Spleen (tissue), 7 donors: ENCODE measurements at regions not wholly inside any gene's neighbourhood (a gene's known extent, or its start where the extent isn't known, plus 50 kb on each side); places are given as distances from the start of the nearest gene placed in this dataset.

Experiments
- POLR2A ChIP-seq, 3 donors: fragments of 450-650 bp; IDR thresholded peaks; one replicate each; pipeline ENCODE4 v1.5.1; 2017; ENCODE audit warnings: antibody characterized with exemption in 3 of 3, mild to moderate bottlenecking in 1 of 3
- POLR2AphosphoS5 ChIP-seq, 3 donors: sonication (generic); formaldehyde crosslinking; IDR thresholded peaks; one replicate each; pipeline ENCODE4 v1.5.1; 2017; ENCODE audit warnings: antibody characterized with exemption in 3 of 3
- TF ChIP-seq, protein P1 (sequence below), 11 experiments: fragments of 200-600 bp in 7 of 11; fragments of 450-650 bp in 4 of 11; sonication (generic) in 4 of 11; IDR thresholded peaks in 8 of 11; conservative IDR thresholded peaks in 3 of 11; 1 replicate in 7 of 11; 2 replicates in 4 of 11; pipeline versions ENCODE4 v1.4.0 to v1.8.0; 2016 to 2021; ENCODE audit warnings: antibody characterized with exemption in 11 of 11, inconsistent platforms in 4 of 11, mild to moderate bottlenecking in 1 of 11
- donor health status: DM: no; HTN: no; CAD: no; lungs with moderate emphysema.
- donor health status: DM: no; HTN: no; CAD: no.
- donor health status: DM: no; HTN: no; CAD: no.

DNA sequence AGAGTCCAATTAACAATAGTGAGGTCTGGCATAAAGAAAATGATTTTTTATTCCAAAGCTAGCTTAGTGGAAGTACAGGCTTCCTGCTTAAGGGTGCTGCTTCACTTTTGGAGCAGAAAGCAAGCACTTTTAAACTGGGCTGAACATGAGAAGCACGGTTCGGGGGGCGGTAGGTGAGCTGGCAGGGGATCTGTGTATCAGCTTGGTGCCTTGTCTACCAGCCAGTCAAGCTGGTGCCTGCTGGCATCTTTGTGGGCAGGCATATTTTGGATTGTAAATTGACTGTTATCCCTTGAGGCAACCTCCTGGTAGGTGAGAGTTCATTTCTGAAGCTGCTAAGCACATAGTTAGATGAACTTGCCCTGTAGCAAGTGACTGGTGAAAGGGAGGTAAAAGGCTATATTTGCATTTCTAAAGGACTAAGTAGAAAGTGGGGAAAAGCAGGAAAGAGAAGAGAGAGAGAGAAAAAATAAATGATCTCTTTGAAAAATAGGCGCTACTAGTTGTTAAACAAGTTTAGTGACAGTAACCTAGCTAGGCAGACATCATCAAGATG lies 121.1 kb upstream of the SYT10 start:
- no peak for TF ChIP-seq POLR2A (IDR thresholded peaks at IDR 0.05)
- TF ChIP-seq, protein P1, sequence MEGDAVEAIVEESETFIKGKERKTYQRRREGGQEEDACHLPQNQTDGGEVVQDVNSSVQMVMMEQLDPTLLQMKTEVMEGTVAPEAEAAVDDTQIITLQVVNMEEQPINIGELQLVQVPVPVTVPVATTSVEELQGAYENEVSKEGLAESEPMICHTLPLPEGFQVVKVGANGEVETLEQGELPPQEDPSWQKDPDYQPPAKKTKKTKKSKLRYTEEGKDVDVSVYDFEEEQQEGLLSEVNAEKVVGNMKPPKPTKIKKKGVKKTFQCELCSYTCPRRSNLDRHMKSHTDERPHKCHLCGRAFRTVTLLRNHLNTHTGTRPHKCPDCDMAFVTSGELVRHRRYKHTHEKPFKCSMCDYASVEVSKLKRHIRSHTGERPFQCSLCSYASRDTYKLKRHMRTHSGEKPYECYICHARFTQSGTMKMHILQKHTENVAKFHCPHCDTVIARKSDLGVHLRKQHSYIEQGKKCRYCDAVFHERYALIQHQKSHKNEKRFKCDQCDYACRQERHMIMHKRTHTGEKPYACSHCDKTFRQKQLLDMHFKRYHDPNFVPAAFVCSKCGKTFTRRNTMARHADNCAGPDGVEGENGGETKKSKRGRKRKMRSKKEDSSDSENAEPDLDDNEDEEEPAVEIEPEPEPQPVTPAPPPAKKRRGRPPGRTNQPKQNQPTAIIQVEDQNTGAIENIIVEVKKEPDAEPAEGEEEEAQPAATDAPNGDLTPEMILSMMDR (IDR thresholded peaks at IDR 0.05 in 8 of 11, conservative IDR thresholded peaks at IDR 0.05 in 3 of 11), result no peak
- no peak for TF ChIP-seq POLR2AphosphoS5 (IDR thresholded peaks at IDR 0.05)
